GM23338 (cell line): ENCODE measurements at regions not wholly inside any gene's neighbourhood (a gene's known extent, or its start where the extent isn't known, plus 50 kb on each side); places are given as distances from the start of the nearest gene placed in this dataset.

Experiments used
- ATAC-seq: fragments of 200-7000 bp; cut with Tn5 transposase; 3 replicates; pipeline ENCODE4 v1.9.1; 2020
- DNase-seq: peaks from one replicate; pipeline ENCODE4 v3.0.0-alpha.2; 2015; ENCODE audit warnings: low spot score
- H2AFZ ChIP-seq: fragments of 200-600 bp; sonication (generic); 2 replicates; pipeline ENCODE4 v1.8.0; 2016; ENCODE audit warnings: antibody characterized with exemption, mild to moderate bottlenecking, moderate library complexity
- H3F3A ChIP-seq: fragments of 200-600 bp; sonication (generic); replicated peaks from 2 replicates; pipeline ENCODE4 v1.8.0; 2017; ENCODE audit warnings: antibody characterized with exemption, mixed run types, low read depth
- H3K27ac ChIP-seq: fragments of 200-600 bp; sonication (generic); 2 replicates; pipeline ENCODE4 v1.6.1; 2016; ENCODE audit warnings: low read depth
- H3K27me3 ChIP-seq: fragments of 200-600 bp; sonication (generic); 2 replicates; pipeline ENCODE4 v1.8.0; 2016; ENCODE audit warnings: mild to moderate bottlenecking, mixed run types, moderate library complexity; ENCODE audit not compliant: insufficient read depth
- H3K36me3 ChIP-seq: fragments of 200-600 bp; sonication (generic); 2 replicates; pipeline ENCODE4 v1.8.0; 2016; ENCODE audit warnings: mild to moderate bottlenecking; ENCODE audit not compliant: insufficient read depth
- H3K4me1 ChIP-seq: fragments of 200-600 bp; sonication (generic); 2 replicates; pipeline ENCODE4 v1.8.0; 2016; ENCODE audit warnings: mild to moderate bottlenecking, moderate library complexity; ENCODE audit not compliant: insufficient read depth
- H3K4me2 ChIP-seq: fragments of 200-600 bp; sonication (generic); 2 replicates; pipeline ENCODE4 v1.7.1; 2017; ENCODE audit warnings: mixed run types
- H3K4me3 ChIP-seq: fragments of 200-600 bp; sonication (generic); 2 replicates; pipeline ENCODE4 v1.6.1; 2016; ENCODE audit warnings: mixed run types
- H3K79me2 ChIP-seq: fragments of 200-600 bp; sonication (generic); replicated peaks from 2 replicates; pipeline ENCODE4 v1.8.0; 2017; ENCODE audit warnings: mild to moderate bottlenecking; ENCODE audit not compliant: insufficient read depth
- H3K9me2 ChIP-seq: fragments of 200-600 bp; sonication (generic); 2 replicates; pipeline ENCODE4 v1.8.0; 2017; ENCODE audit not compliant: insufficient read depth
- H4K20me1 ChIP-seq: fragments of 200-600 bp; sonication (generic); replicated peaks from 2 replicates; pipeline ENCODE4 v1.8.0; 2017; ENCODE audit warnings: mild to moderate bottlenecking; ENCODE audit not compliant: insufficient read depth
- H3K27ac Mint-ChIP-seq: 2 replicates; pipeline ENCODE4 v1.8.0; 2020; ENCODE audit warnings: inconsistent platforms, mild to moderate bottlenecking, moderate library complexity, mixed read lengths
- H3K27me3 Mint-ChIP-seq: 3 replicates; pipeline ENCODE4 v1.8.0; 2022; ENCODE audit warnings: low read depth, mild to moderate bottlenecking, moderate library complexity, mixed read lengths, inconsistent platforms; ENCODE audit not compliant: insufficient read depth, poor library complexity
- H3K36me3 Mint-ChIP-seq: 3 replicates; pipeline ENCODE4 v1.8.0; 2021; ENCODE audit warnings: low read depth, mild to moderate bottlenecking, inconsistent platforms, moderate library complexity, mixed read lengths
- H3K4me1 Mint-ChIP-seq: 3 replicates; pipeline ENCODE4 v1.8.0; 2020; ENCODE audit warnings: mild to moderate bottlenecking, inconsistent platforms, mixed read lengths
- H3K4me3 Mint-ChIP-seq: 3 replicates; pipeline ENCODE4 v1.8.0; 2021; ENCODE audit warnings: moderate library complexity, mild to moderate bottlenecking, inconsistent platforms, mixed read lengths
- H3K9me3 Mint-ChIP-seq: 3 replicates; pipeline ENCODE4 v1.8.0; 2020; ENCODE audit warnings: moderate library complexity, mild to moderate bottlenecking, inconsistent platforms, mixed read lengths
- ZNF462 ChIP-seq: fragments of 250-450 bp; sonication (Bioruptor Pico); IDR thresholded peaks from 2 replicates; pipeline ENCODE4 v1.5.0; 2020; ENCODE audit warnings: mild to moderate bottlenecking, moderate library complexity

DNA sequence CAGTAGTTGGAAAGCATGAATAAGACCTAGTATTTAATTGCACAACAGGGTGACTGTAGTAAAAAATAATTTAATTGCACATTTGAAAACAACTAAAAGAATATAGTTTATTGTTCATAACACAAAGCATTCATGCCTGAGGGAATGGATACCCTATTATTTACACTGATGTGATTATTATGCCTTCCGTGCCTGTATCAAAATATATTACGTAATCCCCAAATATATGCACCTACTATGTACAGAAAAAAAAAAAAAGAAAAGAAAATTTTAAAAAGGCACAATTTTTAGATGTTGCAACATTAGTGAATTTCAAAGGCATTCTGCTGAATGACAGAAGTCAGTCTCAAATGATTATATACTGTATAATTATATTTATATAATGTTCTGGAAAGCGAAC is 647.2 kb upstream of the BCHE start:
- no peak overlapping the region for H3K4me3 Mint-ChIP-seq

More for the DNA sequence above, 647.2 kb upstream of the BCHE start:
- H2AFZ ChIP-seq = no peak overlapping the region
- no peak overlapping the region for H3K27ac ChIP-seq
- Mint-ChIP-seq H3K9me3 (no peaks in the 10 kb centered on the region), H3K4me1 (no peaks in the 10 kb centered on the region), H3K27me3 (peaks cover 4% of the 10 kb centered on the region), H3K27ac (no peak overlapping the region), H3K36me3 (no peaks in the 10 kb centered on the region)
- no peaks in the 10 kb centered on the region for H3F3A ChIP-seq
- H4K20me1 ChIP-seq = no peaks in the 10 kb centered on the region
- H3K4me3 ChIP-seq = no peak overlapping the region
- no peak for DNase-seq
- no peak for TF ChIP-seq ZNF462 (CRISPR knock-in tag)
- H3K4me2 ChIP-seq = no peak overlapping the region
- H3K36me3 ChIP-seq = no peaks in the 10 kb centered on the region
- no peaks in the 10 kb centered on the region for H3K4me1 ChIP-seq
- H3K9me2 ChIP-seq = no peaks in the 10 kb centered on the region
- H3K79me2 ChIP-seq = no peaks in the 10 kb centered on the region
- no peak for ATAC-seq
- H3K27me3 ChIP-seq = no peaks in the 10 kb centered on the region
